Activated effector memory CD4-positive, alpha-beta T cell treated with anti-CD3 and anti-CD28 coated beads, Interleukin-2, amount 50 U/mL, for 16 hours (primary cell): ENCODE measurements at regions not wholly inside any gene's neighbourhood (a gene's known extent, or its start where the extent isn't known, plus 50 kb on each side); places are given as distances from the start of the nearest gene placed in this dataset.

Source experiments
- DNase-seq: peaks from one replicate; pipeline ENCODE4 v3.0.0-alpha.2; 2020

DNA sequence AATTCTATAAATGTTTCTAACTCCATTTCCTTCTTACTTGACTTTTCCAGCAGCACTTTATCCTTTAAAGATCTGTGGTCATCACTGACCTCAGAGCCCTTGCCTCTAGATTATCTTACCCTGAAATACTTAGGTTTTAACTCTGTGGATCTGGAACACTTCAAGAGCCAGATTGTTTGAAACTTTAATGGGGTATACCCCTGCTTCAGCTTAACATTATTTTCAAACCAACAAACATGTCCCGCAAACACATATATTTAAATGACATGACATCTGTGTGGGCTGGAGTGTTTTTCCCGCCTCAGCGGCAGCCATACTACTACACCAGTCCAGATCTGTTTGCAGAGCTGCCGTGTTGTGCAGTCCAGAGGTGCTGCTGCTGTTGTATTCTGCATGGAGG, 252.0 kb upstream of the TPM1 start:
- DNase-seq, result no peak

DNA sequence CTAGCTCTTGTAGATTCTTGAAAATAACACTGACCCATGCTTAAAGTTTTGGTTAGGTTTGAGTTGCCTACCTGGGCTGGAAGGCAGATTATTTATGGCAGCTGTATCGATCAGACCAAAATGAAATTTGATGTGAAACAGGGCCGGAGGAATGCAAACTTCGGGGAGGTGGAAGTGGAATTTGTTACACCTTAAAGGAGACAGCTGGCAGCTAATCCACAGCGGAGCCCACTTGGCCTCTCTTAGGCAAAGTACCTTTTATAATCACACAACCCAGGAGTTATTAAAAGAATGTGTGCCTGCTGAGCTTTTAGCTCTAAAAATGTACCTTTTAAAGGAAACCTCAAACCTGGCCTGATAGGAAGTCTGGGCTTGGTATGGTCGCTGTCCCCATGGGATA, 250.9 kb upstream of the TPM1 start:
- DNase-seq, result no peak

DNA sequence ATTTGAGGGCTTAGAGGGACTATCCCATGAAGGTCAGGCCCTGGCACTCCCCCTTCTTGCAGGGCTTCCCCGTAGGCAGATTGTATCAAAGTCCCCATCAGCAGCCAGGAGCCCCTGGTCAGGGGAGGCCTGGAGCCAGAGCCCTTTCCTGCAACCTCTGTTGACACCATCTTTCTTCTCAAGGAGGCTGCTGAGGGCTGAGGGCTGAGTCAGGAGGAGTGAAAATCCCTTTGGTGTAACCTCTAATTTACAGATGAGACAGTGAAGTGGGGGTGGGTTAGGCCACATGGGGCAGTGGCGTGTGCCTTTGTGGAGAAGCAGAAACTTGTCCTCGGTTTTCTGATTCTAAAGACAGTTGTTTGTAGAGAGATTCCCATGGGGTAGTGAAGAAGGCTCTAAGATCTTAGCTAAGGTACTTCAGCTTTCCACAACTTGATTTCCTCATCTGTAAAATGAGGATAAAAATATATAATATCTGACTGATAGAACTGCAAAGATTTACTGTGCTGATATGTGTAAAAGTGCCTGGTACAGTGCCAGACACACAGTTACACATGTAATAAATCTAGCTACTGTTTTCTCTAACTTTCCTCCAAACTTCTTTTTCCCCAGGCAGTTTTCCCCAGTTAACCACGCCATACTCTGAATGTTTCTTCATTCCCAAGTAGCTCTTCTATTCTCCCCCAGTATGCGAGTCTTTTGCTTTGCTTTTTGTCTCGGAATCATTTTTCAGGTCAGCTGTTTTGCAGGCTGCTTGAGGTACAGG, 249.4 kb upstream of the TPM1 start:
- DNase-seq, result no peak

DNA sequence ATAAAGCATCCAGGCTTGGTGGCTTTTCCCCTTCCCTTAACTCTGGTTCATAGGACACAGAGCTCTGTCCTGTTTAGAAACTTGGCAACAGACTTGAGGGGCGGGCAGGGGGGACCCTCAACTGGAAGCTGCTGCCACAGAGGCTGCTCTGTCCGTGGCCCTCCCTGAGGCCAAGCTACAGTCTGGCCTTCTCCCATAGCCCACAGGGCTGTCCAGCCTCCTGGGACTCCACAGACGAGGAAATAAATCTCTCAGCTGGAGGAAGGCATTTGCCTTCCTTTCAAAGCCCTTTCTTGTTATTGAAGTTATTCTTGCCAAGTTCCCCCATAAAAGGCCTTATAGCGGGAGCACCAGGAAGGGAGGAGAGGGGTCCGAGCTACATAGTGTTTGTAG, 248.8 kb upstream of the TPM1 start:
- DNase-seq, result no peak

DNA sequence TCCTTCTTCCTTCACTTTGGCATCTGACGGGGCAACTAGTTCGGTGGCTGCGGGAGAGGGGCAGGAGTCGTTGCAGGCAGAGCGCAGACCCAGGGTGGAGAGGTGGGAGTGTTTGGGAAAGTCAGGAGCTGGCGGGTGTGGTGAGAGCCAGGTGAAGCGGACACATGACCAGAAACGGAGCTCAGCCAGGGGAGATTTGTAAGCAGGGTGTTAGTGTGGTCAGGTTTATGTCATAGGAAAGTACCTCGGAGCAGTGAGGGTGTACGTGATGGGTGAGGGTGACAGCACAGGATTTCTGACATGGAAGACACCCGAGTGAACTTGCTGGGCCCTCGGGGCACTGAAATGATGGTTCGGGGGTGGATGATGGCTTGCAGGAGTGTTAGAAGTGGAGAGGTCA, 247.4 kb upstream of the TPM1 start:
- DNase-seq, result no peak

DNA sequence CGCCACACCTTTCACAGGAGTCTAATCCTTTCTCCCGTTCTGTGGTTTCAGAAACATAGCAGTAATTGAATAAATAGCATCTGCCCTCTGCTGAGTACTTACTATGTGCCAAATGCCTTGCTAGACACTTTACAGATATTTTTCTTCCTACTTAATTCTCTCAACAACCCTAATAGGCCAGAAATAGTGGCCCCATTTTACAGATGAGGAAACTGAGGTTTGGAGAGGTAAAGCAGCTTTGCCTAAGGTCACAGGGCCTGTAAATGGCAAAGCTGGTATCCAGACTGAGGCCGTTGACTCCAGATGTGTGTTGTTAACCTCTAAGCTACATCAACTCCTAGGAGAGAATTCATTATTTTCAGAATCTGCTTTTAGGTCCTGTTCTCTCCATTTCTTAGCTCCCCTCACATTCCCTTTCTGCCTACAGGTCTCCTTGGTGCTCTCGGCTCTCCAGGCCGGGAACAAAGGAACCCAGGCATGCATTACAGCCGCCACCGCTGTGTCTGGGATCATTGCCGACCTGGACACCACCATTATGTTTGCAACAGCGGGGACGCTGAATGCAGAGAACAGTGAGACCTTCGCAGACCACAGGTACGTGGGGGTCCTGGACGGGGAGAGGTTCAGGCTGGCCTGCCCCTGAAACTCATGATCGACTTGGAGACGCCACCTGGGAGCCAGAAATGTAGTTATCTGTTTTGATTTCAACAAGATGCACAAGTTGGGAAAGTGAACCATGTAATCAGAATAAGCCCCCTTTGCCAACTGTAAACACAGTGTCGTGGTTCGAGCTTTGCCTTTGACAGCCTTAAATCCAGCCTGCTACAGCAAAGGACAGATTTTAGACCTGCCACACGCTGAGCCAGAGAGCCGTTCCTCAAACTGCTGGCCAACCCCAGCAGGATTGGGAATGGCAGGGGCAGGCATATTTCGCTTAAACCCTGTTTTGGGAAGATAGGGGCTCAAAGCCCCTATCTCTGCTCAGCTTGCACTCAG, 246.5 kb upstream of the TPM1 start:
- DNase-seq, result no peak

DNA sequence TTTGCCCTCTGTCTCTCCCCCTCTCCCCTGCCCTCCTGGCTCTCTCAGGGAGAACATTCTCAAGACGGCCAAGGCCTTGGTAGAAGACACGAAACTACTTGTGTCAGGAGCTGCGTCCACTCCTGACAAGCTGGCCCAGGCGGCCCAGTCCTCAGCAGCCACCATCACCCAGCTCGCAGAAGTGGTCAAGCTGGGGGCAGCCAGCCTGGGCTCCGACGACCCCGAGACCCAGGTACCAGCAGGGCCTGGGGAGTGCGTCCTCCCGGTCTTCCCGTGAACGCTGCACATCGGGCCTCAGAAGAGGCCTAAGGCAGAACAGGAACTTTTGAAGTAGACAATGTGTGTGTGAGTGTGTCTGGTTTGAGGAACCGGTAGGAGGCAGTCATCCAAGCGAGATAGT, 245.4 kb upstream of the TPM1 start:
- DNase-seq, result no peak

DNA sequence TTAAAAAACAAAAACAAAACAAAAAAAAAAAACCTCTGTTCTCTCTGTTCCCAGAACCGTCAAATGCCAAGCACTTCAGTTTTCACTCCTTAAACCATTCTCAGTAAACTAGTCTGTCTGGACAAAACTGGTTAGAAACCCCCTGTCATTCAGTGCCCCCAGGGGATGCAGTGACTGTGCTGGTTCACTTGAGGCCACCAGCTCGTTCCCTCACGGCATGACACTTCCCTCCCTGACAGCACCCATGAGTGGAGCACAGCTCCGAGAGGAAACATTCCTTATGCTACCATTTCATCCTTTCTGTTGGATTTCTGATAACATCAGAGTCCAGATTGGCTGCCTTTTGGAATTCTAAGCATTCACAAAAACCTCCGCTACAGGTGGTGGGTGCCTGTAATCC, 244.0 kb upstream of the TPM1 start:
- DNase-seq, result no peak

DNA sequence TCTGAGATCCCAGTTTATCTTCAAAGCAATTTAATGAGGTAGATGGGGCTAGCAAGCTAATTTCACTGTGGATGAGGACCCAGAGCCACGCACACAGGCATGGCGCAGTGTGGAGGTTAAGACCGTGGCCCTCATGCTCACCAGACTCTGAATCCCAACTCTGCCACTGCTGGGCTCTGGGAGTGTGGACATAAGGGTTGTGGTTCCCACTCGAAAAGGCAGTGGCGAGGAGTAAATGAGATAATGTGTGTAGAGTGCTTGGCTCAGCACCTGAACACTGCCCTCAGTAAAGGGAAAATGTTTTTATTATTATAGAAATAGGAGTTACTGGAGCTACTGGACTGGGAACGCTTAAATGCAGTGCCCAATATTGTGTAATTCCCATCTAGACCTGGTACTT, 243.5 kb upstream of the TPM1 start:
- DNase-seq, result no peak

DNA sequence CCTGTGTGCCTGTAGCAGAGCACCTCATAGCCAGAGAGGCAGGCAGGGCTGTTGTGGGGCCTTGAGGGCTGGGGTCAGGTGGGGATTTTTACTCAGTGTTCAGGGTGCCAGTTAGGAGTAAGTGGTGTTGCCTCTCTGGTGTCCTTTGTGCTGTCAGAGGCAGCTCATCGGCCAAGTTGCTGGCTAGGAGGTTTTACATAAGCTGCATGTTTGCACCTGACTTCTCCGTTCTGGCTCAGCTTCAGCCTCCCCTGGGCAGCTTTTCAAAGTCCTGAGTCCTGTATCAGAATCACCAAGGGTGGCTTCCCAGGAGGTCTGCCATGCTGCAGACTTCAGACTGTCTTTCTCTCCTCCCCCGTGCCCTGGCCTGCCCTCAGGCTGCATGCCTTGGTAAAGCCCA, 242.6 kb upstream of the TPM1 start:
- no peak for DNase-seq

DNA sequence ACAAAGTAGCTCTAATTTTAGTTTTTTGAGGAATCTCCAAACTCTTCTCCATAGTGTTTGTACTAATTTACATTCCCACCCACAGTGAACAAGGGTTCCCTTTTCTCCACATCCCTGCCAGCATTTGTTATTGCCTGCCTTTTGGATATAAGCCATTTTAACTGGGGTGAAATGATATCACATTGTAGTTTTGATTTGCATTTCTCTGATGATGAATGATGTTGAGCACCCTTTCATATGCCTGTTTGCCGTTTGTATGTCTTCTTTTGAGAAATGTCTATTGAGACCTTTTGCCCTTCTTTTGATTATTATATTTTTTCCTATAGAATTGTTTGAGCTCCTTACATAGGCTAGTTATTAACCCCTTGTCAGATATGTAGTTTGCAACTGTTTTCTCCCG, 239.9 kb upstream of the TPM1 start:
- DNase-seq, result no peak

DNA sequence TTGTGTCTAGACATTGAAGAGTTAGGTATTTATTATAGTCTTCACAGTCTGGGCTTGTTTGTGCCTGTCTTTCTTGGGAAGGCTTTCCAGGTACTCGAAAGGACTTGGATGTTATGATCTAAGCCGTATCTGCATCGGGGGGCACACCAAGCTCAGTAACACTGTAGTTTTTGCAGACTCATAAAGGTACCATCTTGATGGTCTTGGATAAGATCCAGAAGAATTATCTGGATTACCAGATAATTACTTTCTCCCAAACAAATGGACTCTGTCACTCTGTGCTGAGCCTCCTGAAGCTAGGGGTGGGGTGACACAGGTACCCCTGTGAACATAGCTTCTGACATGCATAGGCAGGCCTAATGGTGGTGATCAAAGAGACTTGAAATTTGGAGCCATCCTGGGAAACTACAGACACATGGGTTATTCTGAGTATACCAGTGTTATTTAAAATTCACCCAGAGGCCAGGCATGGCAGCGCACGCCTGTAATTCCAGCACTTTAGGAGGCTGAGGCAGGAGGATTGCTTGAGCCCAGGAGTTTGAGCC, 238.6 kb upstream of the TPM1 start:
- DNase-seq, result no peak

DNA sequence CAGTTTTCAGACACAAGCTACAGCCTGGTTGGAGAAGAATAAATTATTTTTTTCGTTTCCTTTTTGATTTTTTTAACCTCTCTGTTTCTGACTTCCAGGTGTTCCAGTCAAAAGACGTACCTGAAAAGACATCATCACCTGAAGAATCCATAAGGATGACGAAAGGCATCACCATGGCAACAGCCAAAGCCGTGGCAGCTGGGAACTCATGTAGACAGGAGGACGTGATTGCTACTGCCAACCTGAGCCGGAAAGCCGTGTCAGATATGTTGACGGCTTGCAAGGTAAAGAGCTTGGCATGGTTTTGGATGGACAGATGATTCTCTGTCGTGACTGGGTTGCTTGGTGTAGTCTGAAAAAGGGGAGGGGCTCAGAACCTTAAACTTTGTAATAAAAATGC, 237.0 kb upstream of the TPM1 start:
- no peak for DNase-seq

DNA sequence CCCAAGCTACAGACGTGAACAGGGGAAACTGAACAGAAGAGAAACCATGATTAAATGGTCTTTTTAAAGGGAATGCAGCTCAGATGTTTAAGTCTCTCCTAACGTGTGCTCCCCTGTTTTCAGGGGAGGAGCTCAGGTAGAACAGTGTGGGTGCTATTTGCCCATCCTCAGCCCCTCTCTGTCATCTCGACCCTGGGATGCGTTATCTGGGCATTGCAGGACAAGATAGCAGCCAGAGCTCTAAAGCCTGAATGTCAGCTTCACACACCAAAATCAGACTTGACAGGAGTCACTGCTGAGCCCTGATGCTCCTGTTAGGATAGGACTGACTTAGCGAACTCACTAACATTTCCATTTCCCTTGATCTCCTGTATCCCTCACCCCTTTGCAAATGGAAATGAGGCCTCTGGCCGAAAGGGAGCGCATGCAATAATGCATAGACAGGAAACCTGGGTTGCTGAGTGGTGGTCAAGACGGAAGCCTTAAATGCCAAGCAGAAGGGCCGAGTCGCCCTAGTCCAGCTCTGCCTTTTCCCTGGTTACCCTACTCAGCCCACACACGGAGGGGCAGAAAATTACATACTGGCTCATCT, 234.9 kb upstream of the TPM1 start:
- DNase-seq, result no peak

DNA sequence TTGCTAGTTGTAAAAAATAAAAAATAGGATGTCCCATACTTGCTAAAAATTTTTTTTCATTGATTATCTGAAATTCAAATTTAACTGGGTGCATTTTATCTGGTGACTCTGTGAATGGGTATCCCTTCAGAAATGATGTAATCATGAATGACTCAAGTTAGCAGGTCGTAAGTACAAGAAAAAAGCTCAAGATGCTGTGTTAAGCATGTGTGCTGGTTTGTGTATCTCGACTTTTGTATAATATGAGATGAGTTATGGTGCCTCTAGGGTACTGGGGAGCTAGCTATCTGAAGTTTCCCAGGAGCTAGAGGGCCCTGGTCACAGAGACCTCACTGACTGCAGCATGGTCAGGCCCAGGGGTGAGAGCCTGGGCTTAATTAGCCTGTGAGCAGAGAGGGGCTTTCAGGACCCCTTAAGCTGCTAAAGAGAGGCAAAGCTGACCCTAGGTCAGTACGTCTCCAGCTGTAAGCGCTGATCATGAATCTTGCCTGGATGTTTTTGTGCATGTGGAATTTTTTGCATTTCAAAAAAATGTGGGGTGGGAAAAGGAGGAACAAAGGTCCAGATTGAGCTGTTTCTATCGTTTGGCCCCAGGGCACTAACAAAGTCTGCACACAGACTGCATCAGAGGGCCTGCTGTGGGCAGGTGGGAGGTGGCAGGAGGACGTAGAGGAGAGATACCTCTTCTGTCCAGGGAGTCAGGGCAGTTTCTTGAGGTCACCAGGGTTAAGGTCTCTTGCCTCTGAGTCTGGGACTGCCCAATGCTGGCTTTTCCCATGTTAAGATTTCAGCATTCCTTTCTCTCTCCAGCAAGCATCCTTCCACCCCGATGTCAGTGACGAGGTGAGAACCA, 233.2 kb upstream of the TPM1 start:
- no peak for DNase-seq

DNA sequence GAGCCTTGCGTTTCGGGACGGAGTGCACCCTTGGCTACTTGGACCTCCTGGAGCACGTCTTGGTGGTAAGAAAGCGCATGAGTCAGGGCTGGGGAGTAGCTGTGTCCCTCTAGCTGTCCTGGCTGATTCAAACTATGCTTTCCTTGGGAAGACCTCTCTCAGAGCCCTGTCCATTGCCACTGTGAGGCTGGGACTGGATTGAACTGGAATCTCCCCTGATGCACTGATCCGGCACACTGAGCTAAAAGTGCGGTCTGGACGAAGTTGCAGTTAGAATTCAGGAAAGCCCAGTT, 232.6 kb upstream of the TPM1 start:
- DNase-seq, result no peak

DNA sequence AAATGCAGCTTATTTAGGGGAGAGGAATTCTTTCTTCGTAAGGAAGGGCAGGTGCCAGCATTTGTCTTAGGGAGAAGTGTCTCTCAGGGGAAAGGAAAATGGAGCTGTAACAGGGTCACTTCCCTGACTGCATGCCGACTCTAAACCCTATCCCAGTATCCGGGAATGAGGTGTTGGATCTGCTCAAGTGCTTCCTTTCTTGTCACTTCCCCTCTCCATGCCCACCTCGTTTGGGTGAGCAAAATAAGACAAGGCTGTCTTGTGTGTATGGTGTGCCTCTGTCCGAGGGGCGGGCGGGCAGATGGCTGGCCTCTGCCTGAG, 230.1 kb upstream of the TPM1 start:
- no peak for DNase-seq

DNA sequence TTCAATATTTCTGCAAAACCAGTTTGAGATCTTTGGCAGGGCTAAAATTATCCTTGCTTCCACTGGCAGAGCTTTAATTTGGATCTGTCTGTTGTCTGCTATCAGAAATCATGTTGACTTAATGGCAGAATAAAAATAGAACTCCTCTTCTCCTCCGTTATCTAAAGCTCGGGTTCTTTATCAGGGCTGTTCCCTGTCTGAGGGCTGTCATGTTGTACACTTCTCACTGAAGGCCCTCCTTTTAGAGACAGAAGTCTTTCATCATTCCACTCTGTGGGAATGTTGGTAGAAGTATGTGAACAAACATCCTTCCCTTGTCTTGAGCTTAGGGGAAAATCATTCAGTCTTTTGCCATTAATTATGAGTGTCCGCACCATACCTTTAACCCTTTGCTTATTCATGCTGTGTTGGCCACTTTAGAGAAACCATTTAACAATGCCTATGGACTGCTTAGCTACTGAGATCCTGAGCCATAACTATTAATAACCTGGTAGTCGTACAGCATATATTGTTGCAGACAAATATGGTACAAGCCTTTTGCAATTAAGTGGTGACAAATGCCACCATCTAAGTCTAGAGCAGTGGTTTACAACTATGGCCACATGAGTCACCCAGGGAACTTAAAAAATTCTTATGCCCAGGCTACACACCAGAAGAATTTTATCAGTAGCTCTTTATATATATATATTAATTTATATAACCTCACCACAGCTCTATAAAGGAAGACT, 226.0 kb upstream of the TPM1 start:
- DNase-seq, result no peak

DNA sequence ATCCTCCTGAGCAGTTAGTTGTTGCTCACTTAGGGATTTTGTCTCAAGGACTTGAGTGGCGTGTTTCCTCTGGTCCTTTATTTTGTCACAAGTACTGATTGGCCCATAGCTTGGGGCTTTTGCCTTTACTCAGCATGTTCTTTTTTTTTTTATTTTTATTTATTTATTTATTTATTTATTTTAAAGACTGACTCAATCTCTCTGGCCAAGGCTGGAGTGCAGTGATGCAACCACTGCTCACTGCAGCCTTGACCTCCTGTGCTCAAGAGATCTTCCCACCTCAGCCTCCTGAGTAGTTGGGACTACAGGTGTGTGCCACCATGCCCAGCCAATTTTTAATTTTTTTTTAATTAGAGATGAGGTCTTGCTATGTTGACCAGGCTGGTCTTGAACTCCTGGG, 223.9 kb upstream of the TPM1 start:
- DNase-seq, result no peak

DNA sequence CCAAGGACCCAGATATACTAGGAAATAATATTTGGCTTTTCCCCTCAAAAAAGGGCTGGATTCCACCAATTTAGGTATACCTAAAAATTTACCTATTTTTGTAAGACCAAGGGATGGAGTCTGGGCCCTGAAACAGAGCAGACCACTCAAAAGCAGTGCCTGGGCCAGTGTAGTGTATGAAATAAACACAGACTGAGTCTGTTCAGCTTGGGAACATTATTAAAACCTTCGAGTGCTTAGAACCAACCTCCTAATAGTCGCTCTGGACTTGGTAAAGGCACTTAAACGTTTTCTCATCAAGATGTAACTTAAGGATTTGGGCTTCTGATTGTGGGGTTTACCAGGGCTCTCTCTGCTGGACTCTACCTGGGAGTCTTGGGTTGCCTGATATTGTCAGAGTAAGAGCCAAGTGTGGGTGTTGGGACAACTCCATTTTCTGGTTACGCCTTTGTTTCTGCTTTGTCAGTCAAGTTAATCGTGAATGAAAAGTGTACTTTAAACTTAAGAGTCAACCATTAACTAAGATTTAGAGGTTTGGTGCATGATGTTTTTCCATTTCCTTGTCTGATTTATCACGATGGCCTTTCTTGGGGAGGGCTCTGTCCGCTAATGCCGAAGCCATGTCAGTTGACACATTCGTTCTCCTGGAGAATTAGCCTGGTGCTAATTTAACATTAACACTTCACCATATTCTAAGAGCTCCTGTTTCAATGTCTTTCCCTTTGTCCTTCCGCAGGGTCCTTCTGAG, 221.0 kb upstream of the TPM1 start:
- DNase-seq, result no peak

DNA sequence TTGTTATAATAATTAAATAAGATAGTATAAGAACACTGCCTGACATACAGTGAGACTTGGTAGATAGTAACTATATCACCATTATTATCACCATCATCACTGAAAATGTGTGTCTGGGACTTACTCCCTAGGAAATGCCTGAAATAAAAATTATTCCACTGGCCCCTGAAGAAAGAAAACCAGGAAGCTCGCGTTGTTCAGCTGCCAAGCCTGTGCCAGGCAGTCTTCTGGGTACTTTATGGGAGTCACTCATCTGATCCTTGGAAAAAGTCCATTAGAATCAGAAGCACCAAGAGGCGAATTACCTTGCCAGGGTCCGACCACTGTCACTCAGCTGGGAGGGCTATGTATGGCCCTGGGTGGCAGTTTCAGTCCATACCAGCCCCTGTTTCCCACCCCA, 220.3 kb upstream of the TPM1 start:
- DNase-seq, result no peak

DNA sequence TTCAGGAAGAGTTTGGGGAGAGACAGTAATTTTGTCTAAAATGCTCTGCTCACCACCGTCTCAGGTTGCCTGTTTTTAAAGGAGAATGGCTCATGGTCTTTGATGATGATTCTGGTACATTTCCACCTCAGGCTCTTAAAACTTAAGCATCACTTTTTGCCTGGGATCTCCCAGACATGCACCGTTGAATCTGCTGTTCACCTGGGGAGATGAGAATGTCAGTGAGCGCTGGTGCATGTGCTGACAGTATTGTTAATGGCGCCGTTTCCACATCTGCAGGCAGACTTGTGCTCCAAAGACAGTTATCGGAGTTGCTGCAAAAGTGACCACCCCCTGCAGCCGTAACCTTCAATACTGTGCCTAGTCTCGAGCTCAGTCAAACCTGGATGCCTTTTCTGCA, 219.0 kb upstream of the TPM1 start:
- DNase-seq, result no peak
